H9 (cell line): ENCODE measurements at regions not wholly inside any gene's neighbourhood (a gene's known extent, or its start where the extent isn't known, plus 50 kb on each side); places are given as distances from the start of the nearest gene placed in this dataset.

ENCODE experiments used
- DNase-seq: peaks from one replicate; pipeline ENCODE4 v3.0.0-alpha.2; 2017
- H2AFZ ChIP-seq: one replicate; pipeline ENCODE4 v1.6.1; 2013; ENCODE audit warnings: mild to moderate bottlenecking, low read length, control low read depth, moderate library complexity
- H2AK5ac ChIP-seq: 2 replicates; pipeline ENCODE4 v1.6.1; 2013; ENCODE audit warnings: low read length, control low read depth, mixed read lengths; ENCODE audit not compliant: insufficient read length
- H2BK120ac ChIP-seq: one replicate; pipeline ENCODE4 v1.6.1; 2013; ENCODE audit warnings: low read depth, mild to moderate bottlenecking, low read length, control low read depth, inconsistent platforms; ENCODE audit not compliant: poor library complexity, severe bottlenecking
- H2BK12ac ChIP-seq: 2 replicates; pipeline ENCODE4 v1.6.1; 2013; ENCODE audit warnings: low read length, control low read depth, mixed read lengths, low read depth; ENCODE audit not compliant: insufficient read length
- H2BK15ac ChIP-seq: 2 replicates; pipeline ENCODE4 v1.6.1; 2013; ENCODE audit warnings: low read depth, low read length, control low read depth
- H2BK20ac ChIP-seq: one replicate; pipeline ENCODE4 v1.6.1; 2013; ENCODE audit warnings: low read depth, mild to moderate bottlenecking, low read length, control low read depth, inconsistent platforms; ENCODE audit not compliant: poor library complexity, severe bottlenecking
- H2BK5ac ChIP-seq: 2 replicates; pipeline ENCODE4 v1.6.1; 2013; ENCODE audit warnings: low read length, control low read depth, mixed read lengths; ENCODE audit not compliant: insufficient read length
- H3K14ac ChIP-seq: 2 replicates; pipeline ENCODE4 v1.6.1; 2013; ENCODE audit warnings: low read length, control low read depth; ENCODE audit not compliant: insufficient read depth
- H3K18ac ChIP-seq: 2 replicates; pipeline ENCODE4 v1.6.1; 2013; ENCODE audit warnings: low read depth, mild to moderate bottlenecking, mixed read lengths, low read length, control low read depth; ENCODE audit not compliant: insufficient read length
- H3K23ac ChIP-seq: 2 replicates; pipeline ENCODE4 v1.6.1; 2013; ENCODE audit warnings: low read length, control low read depth, mixed read lengths, low read depth; ENCODE audit not compliant: insufficient read length
- H3K23me2 ChIP-seq: 2 replicates; pipeline ENCODE4 v1.6.1; 2013; ENCODE audit warnings: low read depth, mild to moderate bottlenecking, mixed read lengths, low read length, control low read depth; ENCODE audit not compliant: insufficient read length, poor library complexity, severe bottlenecking
- H3K27ac ChIP-seq: 2 replicates; pipeline ENCODE4 v1.5.1; 2013; ENCODE audit warnings: low read length, control low read depth, mixed read lengths, low read depth; ENCODE audit not compliant: insufficient read length
- H3K27me3 ChIP-seq: 2 replicates; pipeline ENCODE4 v1.6.1; 2013; ENCODE audit warnings: low read length, control low read depth, inconsistent platforms; ENCODE audit not compliant: insufficient read depth
- H3K4ac ChIP-seq: 2 replicates; pipeline ENCODE4 v1.6.1; 2013; ENCODE audit warnings: low read depth, mild to moderate bottlenecking, control low read depth, inconsistent platforms, low read length, moderate library complexity
- H3K4me1 ChIP-seq: 2 replicates; pipeline ENCODE4 v1.6.1; 2013; ENCODE audit warnings: low read length, control low read depth, inconsistent platforms; ENCODE audit not compliant: insufficient read depth
- H3K4me2 ChIP-seq: 2 replicates; pipeline ENCODE4 v1.6.1; 2013; ENCODE audit warnings: low read length, control low read depth, mixed read lengths; ENCODE audit not compliant: insufficient read length, insufficient read depth
- H3K56ac ChIP-seq: 2 replicates; pipeline ENCODE4 v1.6.1; 2013; ENCODE audit warnings: low read depth, mild to moderate bottlenecking, mixed read lengths, low read length, control low read depth; ENCODE audit not compliant: insufficient read length
- H3K79me1 ChIP-seq: 2 replicates; pipeline ENCODE4 v1.6.1; 2013; ENCODE audit warnings: low read depth, mild to moderate bottlenecking, moderate library complexity, low read length, control low read depth, inconsistent platforms; ENCODE audit not compliant: insufficient read depth, poor library complexity, severe bottlenecking
- H3K79me2 ChIP-seq: 2 replicates; pipeline ENCODE4 v1.6.1; 2013; ENCODE audit warnings: low read length, control low read depth, inconsistent platforms; ENCODE audit not compliant: insufficient read depth
- H3K9ac ChIP-seq: 2 replicates; pipeline ENCODE4 v1.6.1; 2013; ENCODE audit warnings: low read length, control low read depth, mixed read lengths; ENCODE audit not compliant: insufficient read length; ENCODE audit errors: extremely low read depth
- H3K9me3 ChIP-seq: one replicate; pipeline ENCODE4 v1.6.1; 2013; ENCODE audit warnings: low read depth, low read length, inconsistent platforms; ENCODE audit not compliant: control insufficient read depth
- H3T11ph ChIP-seq: one replicate; pipeline ENCODE4 v1.6.1; 2013; ENCODE audit warnings: mild to moderate bottlenecking, low read length, control low read depth, inconsistent platforms
- H4K20me1 ChIP-seq: one replicate; pipeline ENCODE4 v1.6.1; 2013; ENCODE audit not compliant: control insufficient read depth, insufficient read length, insufficient read depth
- H4K5ac ChIP-seq: 2 replicates; pipeline ENCODE4 v1.6.1; 2013; ENCODE audit warnings: low read depth, mild to moderate bottlenecking, mixed read lengths, low read length, control low read depth; ENCODE audit not compliant: insufficient read length
- H4K8ac ChIP-seq: replicated peaks from 2 replicates; pipeline ENCODE4 v1.6.1; 2013; ENCODE audit warnings: low read length, control low read depth, mixed read lengths, low read depth; ENCODE audit not compliant: insufficient read length
- H4K91ac ChIP-seq: 2 replicates; pipeline ENCODE4 v1.6.1; 2013; ENCODE audit warnings: low read depth, mild to moderate bottlenecking, moderate library complexity, mixed read lengths, low read length, control low read depth; ENCODE audit not compliant: insufficient read length
- H3K27ac Mint-ChIP-seq, 3 experiments: 2 replicates in 2 of 3; 3 replicates in 1 of 3; pipeline ENCODE4 v1.8.0; 2020 to 2021; ENCODE audit warnings: mixed read lengths in 3 of 3, mild to moderate bottlenecking in 1 of 3, moderate library complexity in 1 of 3
- H3K27me3 Mint-ChIP-seq: 2 replicates; pipeline ENCODE4 v1.8.0; 2021; ENCODE audit warnings: low read depth, mild to moderate bottlenecking, moderate library complexity, mixed read lengths
- H3K36me3 Mint-ChIP-seq, 3 experiments: 2 replicates in 2 of 3; 3 replicates in 1 of 3; pipeline ENCODE4 v1.8.0; 2020 to 2021; ENCODE audit warnings: low read depth in 3 of 3, mixed read lengths in 3 of 3; ENCODE audit not compliant: insufficient read depth in 1 of 3
- H3K4me1 Mint-ChIP-seq, 2 experiments: 2 replicates each; pipeline ENCODE4 v1.8.0; 2020; ENCODE audit warnings: mixed read lengths in 2 of 2
- H3K4me3 Mint-ChIP-seq, 2 experiments: 2 replicates in 1 of 2; 3 replicates in 1 of 2; pipeline ENCODE4 v1.8.0; 2020 to 2021; ENCODE audit warnings: mild to moderate bottlenecking in 2 of 2, mixed read lengths in 2 of 2, moderate library complexity in 1 of 2
- H3K9me3 Mint-ChIP-seq, 2 experiments: 2 replicates in 1 of 2; 3 replicates in 1 of 2; pipeline ENCODE4 v1.8.0; 2020; ENCODE audit warnings: mild to moderate bottlenecking in 2 of 2, mixed read lengths in 2 of 2, moderate library complexity in 1 of 2
- CTCF ChIP-seq: fragments of 200-600 bp; sonication (generic); conservative IDR thresholded peaks from 3 replicates; pipeline ENCODE4 v1.8.0; 2021; ENCODE audit warnings: antibody characterized with exemption, mild to moderate bottlenecking
- WGBS: extraction: QIAGEN DNeasy Blood & Tissue Kit; methylation state at CpG from one replicate; pipeline ENCODE4 v1.1.7; 2013; ENCODE audit warnings: missing lambda C conversion rate, low lambda C conversion rate, mixed read lengths; ENCODE audit not compliant: insufficient read length; ENCODE audit errors: extremely low coverage; 5-methylcytosine and 5-hydroxymethylcytosine counted together

GRCh38 chr1:69197816-69198215 lies 369.9 kb upstream of the LRRC7 start:
- DNase-seq = no peak
- no peak overlapping the region for H4K91ac ChIP-seq
- no peak overlapping the region for H3K14ac ChIP-seq
- H3K23ac ChIP-seq = no peak overlapping the region
- no peak overlapping the region; a peak in 1 of 7 replicates for H3K27ac Mint-ChIP-seq
- H3K9me3 ChIP-seq = no peaks in the 10 kb centered on the region
- H2AK5ac ChIP-seq = no peak overlapping the region
- H3K27me3 Mint-ChIP-seq = no peaks in the 10 kb centered on the region; the same call in 1 of the 2 replicates
- no peaks in the 10 kb centered on the region for H3K79me2 ChIP-seq
- H3K9ac ChIP-seq = no peak overlapping the region
- no peaks in the 10 kb centered on the region for H3K27me3 ChIP-seq
- H2AFZ ChIP-seq = no peak overlapping the region
- H2BK15ac ChIP-seq = no peak overlapping the region
- H3K56ac ChIP-seq = no peak overlapping the region
- TF ChIP-seq CTCF = no peak
- no peak overlapping the region for H4K5ac ChIP-seq
- H2BK5ac ChIP-seq = no peak overlapping the region
- no CpG with 5 or more reads among the region's 3 CpGs for WGBS
- no peak overlapping the region for H3K4ac ChIP-seq
- H3K36me3 Mint-ChIP-seq = no peaks in the 10 kb centered on the region
- no peaks in the 10 kb centered on the region for H3K79me1 ChIP-seq
- no peak overlapping the region for H3K4me2 ChIP-seq
- no peak overlapping the region for H2BK12ac ChIP-seq
- no peak overlapping the region for H3K4me3 Mint-ChIP-seq
- H3K23me2 ChIP-seq = no peaks in the 10 kb centered on the region
- no peaks in the 10 kb centered on the region for H3K9me3 Mint-ChIP-seq
- H4K20me1 ChIP-seq = no peaks in the 10 kb centered on the region
- no peak overlapping the region for H2BK20ac ChIP-seq
- no peak overlapping the region for H2BK120ac ChIP-seq
- H3K27ac ChIP-seq = no peak overlapping the region
- H3T11ph ChIP-seq = no peak overlapping the region
- H3K4me1 ChIP-seq = no peaks in the 10 kb centered on the region
- peaks cover 2 to 3% of the 10 kb centered on the region in 2 experiments; a peak in 2 of 4 replicates for H3K4me1 Mint-ChIP-seq
- H3K18ac ChIP-seq = no peak overlapping the region
- H4K8ac ChIP-seq = no peak overlapping the region
